Thyroid gland (tissue), 4 donors: ENCODE measurements at regions not wholly inside any gene's neighbourhood (a gene's known extent, or its start where the extent isn't known, plus 50 kb on each side); places are given as distances from the start of the nearest gene placed in this dataset.

Source experiments
- DNase-seq, 2 donors: peaks; one replicate each; pipeline ENCODE4 v3.0.0-alpha.2; 2019
- H3K27ac ChIP-seq, 3 donors: fragments of 200-600 bp; sonication (generic); 1 replicate in 2 of 3; 2 replicates in 1 of 3; pipeline ENCODE4 v1.5.1; 2016 to 2019; ENCODE audit warnings: mild to moderate bottlenecking in 1 of 3, moderate library complexity in 1 of 3
- H3K27me3 ChIP-seq: fragments of 200-600 bp; sonication (generic); one replicate; pipeline ENCODE4 v1.5.1; 2019
- H3K36me3 ChIP-seq, 2 donors: fragments of 200-600 bp; sonication (generic); one replicate each; pipeline ENCODE4 v1.5.1; 2016 to 2019
- H3K4me1 ChIP-seq, 2 donors: fragments of 200-600 bp; sonication (generic); one replicate each; pipeline ENCODE4 v1.5.1; 2017 to 2019
- H3K4me3 ChIP-seq, 3 donors: fragments of 200-600 bp; sonication (generic); replicated peaks in 1 of 3; 1 replicate in 2 of 3; 2 replicates in 1 of 3; pipeline ENCODE4 v1.5.1; 2016; ENCODE audit warnings: mild to moderate bottlenecking in 1 of 3
- H3K9me3 ChIP-seq: fragments of 200-600 bp; sonication (generic); one replicate; pipeline ENCODE4 v1.5.1; 2017
- CTCF ChIP-seq, 6 experiments: fragments of 200-600 bp in 3 of 6; fragments of 450-650 bp in 3 of 6; sonication (generic) in 3 of 6; IDR thresholded peaks; one replicate each; pipeline ENCODE4 v1.5.1; 2016 to 2019; ENCODE audit warnings: antibody characterized with exemption in 6 of 6, mild to moderate bottlenecking in 2 of 6, inconsistent platforms in 1 of 6, moderate library complexity in 1 of 6
- POLR2A ChIP-seq, 2 donors: fragments of 450-650 bp; IDR thresholded peaks; one replicate each; pipeline ENCODE4 v1.6.1; 2017; ENCODE audit warnings: antibody characterized with exemption in 2 of 2, mild to moderate bottlenecking in 2 of 2, moderate library complexity in 1 of 2
- WGBS, 2 donors: methylation state at CpG; one replicate each; pipeline ENCODE4 v1.1.5; 2017; 5-methylcytosine and 5-hydroxymethylcytosine counted together
- intact Hi-C: fragments of 100-400 bp; cut with DNase I; formaldehyde crosslinking; loops from one replicate; pipeline ENCODE4 v1.15.1; 2023

DNA sequence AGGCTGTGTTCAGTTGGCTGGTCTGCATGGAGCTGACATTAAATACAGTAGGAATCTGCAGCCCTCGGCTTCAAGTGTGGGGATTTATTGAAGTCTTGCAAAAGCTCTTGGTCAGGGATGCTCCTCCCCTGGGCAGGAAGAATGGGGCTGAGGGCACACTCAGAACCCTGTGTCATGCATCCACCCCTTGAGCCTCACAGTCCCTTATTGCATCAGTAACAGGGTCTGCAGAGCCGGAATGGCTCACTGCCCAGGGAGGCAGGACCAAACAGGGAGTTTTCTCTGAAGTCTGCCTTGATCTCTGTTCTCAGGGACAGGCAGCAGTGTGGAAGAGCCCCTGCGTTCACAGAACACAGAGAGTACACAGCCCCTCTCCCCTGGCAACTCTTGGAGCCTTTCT is 216.8 kb downstream of the ENGASE start:
- Histone ChIP-seq H3K36me3 (no peaks in the 10 kb centered on the region), H3K9me3 (no peaks in the 10 kb centered on the region), H3K27ac (no peak overlapping the region), H3K27me3 (no peaks in the 10 kb centered on the region), H3K4me3 (no peak overlapping the region), H3K4me1 (no peaks in the 10 kb centered on the region)
- no peak for DNase-seq
- TF ChIP-seq CTCF (IDR thresholded peaks at IDR 0.05) (no peak), POLR2A (IDR thresholded peaks at IDR 0.05) (no peak)
- WGBS, 2 donors, result 38 to 55% methylated on average over 3 of the region's 3 CpGs
- intact Hi-C loops, result no loop called here

DNA sequence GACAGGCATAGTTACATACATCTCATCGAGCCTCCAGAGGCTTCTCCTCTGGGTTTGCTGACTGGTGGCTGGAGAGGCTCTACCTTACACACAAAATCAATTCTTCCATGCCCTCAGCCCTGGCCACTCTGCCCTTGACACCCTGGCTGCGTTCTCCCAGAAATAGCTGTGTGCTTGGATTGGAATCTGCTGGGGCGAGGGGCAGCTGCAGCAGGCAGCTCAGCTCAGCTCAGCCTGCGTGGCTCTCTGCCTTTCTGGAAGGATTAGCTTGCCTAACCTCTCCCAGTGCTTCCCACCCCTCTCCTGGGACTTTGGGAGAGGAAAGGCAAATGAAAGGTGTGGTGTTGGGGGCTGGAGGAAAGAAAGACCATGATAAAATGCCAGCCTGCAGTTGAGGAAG is 216.1 kb downstream of the ENGASE start:
- Histone ChIP-seq H3K4me3 (no peak overlapping the region), H3K36me3 (no peaks in the 10 kb centered on the region), H3K9me3 (no peaks in the 10 kb centered on the region), H3K27ac (no peak overlapping the region), H3K27me3 (no peaks in the 10 kb centered on the region), H3K4me1 (no peaks in the 10 kb centered on the region)
- DNase-seq, result no peak
- WGBS, 2 donors, result 58 to 74% methylated on average over 4 of the region's 4 CpGs
- TF ChIP-seq CTCF (IDR thresholded peaks at IDR 0.05), result no peak
- TF ChIP-seq POLR2A (IDR thresholded peaks at IDR 0.05), result no peak
- intact Hi-C loops, result no loop called here

- Histone ChIP-seq H3K9me3 (no peaks in the 10 kb centered on the region), H3K27me3 (no peaks in the 10 kb centered on the region)
- 77 to 82% methylated on average over 9 of the region's 9 CpGs for WGBS, 2 donors
These were observed 214.3 kb downstream of the ENGASE start for GRCh38 chr17:79288950-79289349.

GRCh38 chr17:79286440-79286839 is 211.8 kb downstream of the ENGASE start:
- DNase-seq, result no peak
- WGBS, 2 donors, result 24 to 28% methylated on average over 10 of the region's 10 CpGs
- no peak overlapping the region for H3K27ac ChIP-seq
- H3K36me3 ChIP-seq, result no peaks in the 10 kb centered on the region
- intact Hi-C loops, result loop anchor here (10.0 kb wide), 1 partner anchor 102 kb away; no protein-coding TSS in a partner anchor
- no peaks in the 10 kb centered on the region for H3K4me1 ChIP-seq
- H3K27me3 ChIP-seq, result no peaks in the 10 kb centered on the region
- H3K4me3 ChIP-seq, result no peak overlapping the region
- no peaks in the 10 kb centered on the region for H3K9me3 ChIP-seq
- TF ChIP-seq POLR2A (IDR thresholded peaks at IDR 0.05) (no peak), CTCF (IDR thresholded peaks at IDR 0.05) (no peak)

More at GRCh38 chr17:79288950-79289349, 214.3 kb downstream of the ENGASE start:
- intact Hi-C loops, result loop anchor here (10.0 kb wide), 1 partner anchor 104 kb away; no protein-coding TSS in a partner anchor
- Histone ChIP-seq H3K27ac (no peak overlapping the region), H3K4me3 (no peak overlapping the region), H3K4me1 (no peaks in the 10 kb centered on the region), H3K36me3 (no peaks in the 10 kb centered on the region)
- no peak for DNase-seq
- no peak for TF ChIP-seq POLR2A (IDR thresholded peaks at IDR 0.05)
- TF ChIP-seq CTCF (IDR thresholded peaks at IDR 0.05), result no peak

GRCh38 chr17:79285973-79286372 is 211.3 kb downstream of the ENGASE start:
- DNase-seq, result no peak
- Histone ChIP-seq H3K36me3 (no peaks in the 10 kb centered on the region), H3K9me3 (no peaks in the 10 kb centered on the region), H3K4me3 (no peak overlapping the region), H3K27me3 (no peaks in the 10 kb centered on the region), H3K27ac (no peak overlapping the region), H3K4me1 (no peaks in the 10 kb centered on the region)
- no peak for TF ChIP-seq POLR2A (IDR thresholded peaks at IDR 0.05)
- TF ChIP-seq CTCF (IDR thresholded peaks at IDR 0.05), result no peak
- intact Hi-C loops, result loop anchor here (10.0 kb wide), 1 partner anchor 101 kb away; no protein-coding TSS in a partner anchor
- 59 to 62% methylated on average over 5 of the region's 5 CpGs for WGBS, 2 donors
